HG03280 (cell line): ENCODE measurements at regions not wholly inside any gene's neighbourhood (a gene's known extent, or its start where the extent isn't known, plus 50 kb on each side); places are given as distances from the start of the nearest gene placed in this dataset.

Experiments
- ATAC-seq: cut with Tn5 transposase; IDR thresholded peaks from one replicate; pipeline ENCODE4 v1.9.1; 2021; ENCODE audit warnings: mild to moderate bottlenecking, moderate library complexity; ENCODE audit not compliant: unreplicated experiment

DNA sequence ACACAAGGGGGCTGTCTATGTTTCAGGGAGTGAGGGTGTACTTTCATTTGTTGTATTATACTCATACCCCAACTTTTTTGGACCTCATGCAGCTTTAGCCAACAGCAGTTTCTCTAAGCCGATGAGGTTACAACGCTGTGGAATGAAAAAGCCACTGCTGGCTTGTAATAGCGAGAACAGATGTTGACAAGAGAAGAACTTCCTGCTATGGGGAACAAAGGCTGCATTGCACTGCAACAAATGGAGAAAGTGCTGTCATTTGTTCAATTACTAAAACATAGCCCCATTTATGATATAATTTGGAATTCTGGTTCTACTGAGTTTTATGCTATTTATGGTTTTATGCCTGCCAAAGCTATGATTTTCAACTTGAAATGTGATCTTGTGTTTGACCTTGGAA, 104.2 kb upstream of the TMEM72 start:
- no peak for ATAC-seq

DNA sequence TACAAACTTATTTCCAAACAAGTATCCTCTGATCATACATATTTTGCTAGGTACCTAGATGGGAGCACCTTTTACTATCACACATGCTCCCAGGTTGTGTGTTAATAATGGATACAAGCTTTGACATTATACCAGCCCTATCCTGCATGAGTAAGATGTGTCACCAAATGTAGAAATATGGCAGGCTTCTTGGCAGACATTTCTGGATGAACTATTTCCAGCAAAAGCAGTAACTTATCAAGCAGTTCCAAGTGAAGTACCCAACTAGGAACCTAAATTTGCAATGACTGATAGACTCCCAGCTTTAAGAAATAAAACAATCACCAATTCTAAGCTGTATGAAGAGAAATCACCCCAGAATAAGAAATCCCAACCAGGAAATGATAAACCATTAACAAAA, 103.7 kb upstream of the TMEM72 start:
- ATAC-seq = no peak

DNA sequence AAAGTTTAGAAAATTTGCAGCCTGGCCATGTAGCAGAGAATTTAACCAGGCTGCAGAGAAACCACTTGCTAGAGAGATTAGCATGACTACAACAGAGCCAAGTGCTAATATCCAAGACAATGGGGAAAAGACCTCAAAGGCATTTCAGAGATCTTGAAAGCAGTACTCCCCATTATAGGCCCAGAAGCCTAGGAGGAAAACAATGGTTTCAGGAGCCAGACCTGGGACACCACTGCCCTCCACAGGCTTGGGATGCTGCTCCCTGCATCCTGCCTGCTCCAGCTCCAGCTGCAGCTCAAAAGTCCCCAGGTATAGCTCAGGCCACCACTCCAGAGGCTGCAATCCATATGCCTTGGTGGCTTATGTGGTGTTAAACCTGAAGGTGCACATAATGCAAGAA, 101.5 kb upstream of the TMEM72 start:
- no peak for ATAC-seq

DNA sequence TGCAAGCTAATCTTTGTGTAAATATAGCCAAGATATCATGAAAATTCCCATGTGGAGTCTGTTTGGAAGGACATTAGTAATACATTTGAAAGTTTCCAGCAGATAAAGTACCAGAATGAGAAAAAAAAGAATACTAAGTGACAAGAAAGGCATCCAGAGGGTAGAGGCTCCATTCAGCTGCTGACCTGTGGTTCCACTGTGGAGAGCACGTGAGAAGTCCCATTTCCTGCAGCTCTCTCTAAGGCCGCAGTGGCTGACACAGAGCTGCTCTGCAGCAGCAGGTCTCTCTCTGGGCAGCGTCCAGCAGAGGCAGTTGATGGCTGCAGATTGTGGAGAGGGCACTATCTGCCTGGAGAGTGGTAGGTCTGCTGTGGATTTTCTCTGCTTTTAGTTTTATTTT, 100.1 kb upstream of the TMEM72 start:
- no peak for ATAC-seq

DNA sequence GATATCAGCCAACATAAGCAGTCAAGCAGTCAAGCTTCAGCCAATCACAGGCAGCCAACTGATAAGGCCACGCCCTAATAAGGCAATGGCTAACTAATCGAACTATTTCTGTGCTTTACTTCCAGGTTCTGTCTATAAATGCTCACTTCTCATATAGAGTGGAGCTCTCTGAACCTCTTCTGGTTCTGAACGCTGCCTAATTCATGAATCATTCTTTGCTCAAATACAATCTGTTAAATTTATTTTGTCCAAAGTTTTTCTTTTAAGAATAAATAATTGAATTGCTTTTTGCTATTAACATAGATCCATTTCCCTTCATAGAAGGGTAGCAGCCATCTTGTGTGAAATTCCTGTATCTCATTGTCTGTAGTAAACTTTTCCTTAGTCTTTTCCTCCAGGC, 97.9 kb upstream of the TMEM72 start:
- no peak for ATAC-seq

GRCh38 chr10:44814929-44815328, 96.2 kb upstream of the TMEM72 start:
- ATAC-seq = no peak

DNA sequence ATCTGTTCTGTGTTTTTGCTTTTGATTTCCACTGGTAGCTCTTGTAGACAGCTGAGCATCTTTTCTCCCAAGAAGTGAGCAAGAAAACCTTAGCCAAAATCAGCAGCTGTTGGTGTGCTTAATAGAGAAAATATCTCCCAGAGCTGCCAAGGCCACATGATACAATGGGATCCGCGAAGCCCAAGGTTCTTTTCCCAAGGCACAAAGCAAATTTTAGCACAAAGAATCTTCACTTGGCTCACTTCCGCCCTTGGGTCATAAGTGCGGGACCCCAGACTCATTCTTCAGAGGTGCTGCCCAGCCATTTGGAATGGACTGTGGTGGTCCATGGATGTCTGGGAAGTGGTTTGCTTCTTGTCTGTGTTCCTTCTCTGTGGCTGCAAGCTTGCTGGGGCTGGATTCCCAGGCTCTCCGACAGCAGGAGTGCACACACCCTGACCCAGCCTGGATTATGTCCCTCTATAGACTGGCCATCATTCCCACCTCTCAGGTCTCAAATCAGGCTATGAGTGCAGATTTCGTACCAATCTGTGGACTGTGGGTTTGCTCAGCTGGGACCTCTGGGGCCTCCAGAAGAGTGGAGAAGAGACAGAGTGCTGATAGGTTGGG, 93.0 kb upstream of the TMEM72 start:
- no peak for ATAC-seq

DNA sequence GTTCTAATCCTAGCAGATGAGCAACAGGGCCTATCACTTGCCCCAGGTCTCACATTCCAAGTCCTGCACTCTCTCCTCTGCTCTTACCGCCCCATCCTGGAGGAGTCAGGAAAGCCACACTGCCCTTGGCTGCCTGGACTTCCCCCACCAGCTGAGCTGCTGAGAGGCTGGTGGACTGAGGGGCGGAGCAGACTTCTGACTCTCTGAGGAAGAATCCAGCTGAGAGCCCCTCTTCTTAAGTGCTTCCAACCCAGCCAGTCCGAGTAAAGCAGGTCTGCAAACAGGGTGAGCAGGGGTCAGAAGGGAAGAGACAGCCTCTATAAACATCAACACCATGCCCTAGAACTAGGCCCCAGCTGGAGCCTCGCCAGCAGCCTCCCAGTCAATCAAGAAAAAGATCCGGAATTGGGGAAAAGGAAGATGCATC, 92.4 kb upstream of the TMEM72 start:
- no peak for ATAC-seq

DNA sequence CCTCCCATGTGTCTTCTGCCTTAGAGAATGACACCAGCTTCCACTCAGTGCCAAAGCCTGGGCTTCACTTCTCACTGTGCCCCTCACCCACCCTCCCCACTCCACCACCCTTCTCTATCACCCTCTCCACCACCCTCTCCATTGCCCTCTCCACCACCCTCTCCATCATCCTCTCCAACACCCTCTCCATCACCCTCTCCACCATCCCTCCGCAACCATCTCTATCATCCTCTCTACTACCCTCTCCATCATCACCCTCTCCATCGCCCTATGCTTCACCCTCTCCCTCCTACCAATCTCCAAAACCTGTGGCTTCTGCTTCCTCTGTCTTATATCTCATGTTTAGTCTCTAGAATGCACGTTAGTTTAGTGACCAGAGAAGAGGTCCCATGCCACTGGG, 91.0 kb upstream of the TMEM72 start:
- no peak for ATAC-seq

DNA sequence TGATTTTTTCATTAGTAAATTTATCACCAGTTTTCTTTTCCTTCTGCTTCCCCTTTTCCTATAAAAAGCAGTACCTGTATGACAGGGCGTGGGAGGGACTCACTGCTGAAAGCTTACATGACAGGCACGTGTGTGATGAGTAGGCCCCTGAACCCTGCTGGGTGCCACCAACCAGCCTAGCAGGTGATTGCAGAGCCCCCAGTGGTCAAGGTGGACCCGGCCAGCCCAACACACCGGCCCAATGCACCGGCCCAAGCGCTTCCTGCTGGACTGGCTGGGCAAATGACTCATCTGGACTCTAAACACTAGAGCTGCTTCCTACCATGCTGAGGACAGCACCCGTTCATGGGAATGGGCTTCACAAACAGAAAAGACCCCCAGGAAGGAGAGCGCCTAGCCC, 89.8 kb upstream of the TMEM72 start:
- no peak for ATAC-seq

DNA sequence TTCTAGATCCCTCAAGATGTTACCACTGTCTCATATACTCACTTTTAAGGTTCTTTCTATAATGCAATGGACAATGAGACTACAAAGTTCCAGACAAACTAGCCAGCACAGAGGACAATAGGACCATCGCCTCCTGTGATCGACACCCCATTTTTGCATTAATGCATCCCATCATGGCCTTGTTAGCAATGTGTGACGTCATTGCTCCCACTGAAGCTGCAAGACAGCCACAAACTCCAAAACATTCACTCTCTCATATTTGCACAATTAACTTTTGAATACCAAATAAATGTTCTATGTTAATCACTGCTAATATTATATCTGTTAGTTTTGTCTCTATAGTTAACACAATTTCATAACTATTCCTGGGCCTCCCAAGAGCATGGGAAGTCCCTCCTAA, 88.8 kb upstream of the TMEM72 start:
- ATAC-seq = no peak

DNA sequence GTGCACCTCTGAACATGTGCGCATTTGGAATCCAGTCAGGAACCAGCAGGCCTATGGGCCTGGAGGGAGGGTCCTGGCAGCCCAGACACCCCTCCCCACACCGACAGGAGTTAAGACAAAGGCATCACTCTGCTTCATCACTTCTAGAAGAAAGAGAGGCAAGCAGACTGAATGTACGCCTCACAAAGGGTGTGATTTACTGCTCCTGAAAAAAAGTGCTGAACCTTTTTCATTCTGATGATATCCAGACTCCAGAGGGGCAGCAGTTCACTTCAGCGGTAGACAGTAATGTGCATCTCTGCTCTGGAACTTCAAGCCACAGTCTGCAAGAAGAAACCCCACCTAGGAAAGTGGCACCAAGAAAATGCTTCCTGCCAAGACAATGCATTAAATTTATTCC, 88.2 kb upstream of the TMEM72 start:
- no peak for ATAC-seq

GRCh38 chr10:44824607-44825006, 86.5 kb upstream of the TMEM72 start:
- ATAC-seq = no peak

DNA sequence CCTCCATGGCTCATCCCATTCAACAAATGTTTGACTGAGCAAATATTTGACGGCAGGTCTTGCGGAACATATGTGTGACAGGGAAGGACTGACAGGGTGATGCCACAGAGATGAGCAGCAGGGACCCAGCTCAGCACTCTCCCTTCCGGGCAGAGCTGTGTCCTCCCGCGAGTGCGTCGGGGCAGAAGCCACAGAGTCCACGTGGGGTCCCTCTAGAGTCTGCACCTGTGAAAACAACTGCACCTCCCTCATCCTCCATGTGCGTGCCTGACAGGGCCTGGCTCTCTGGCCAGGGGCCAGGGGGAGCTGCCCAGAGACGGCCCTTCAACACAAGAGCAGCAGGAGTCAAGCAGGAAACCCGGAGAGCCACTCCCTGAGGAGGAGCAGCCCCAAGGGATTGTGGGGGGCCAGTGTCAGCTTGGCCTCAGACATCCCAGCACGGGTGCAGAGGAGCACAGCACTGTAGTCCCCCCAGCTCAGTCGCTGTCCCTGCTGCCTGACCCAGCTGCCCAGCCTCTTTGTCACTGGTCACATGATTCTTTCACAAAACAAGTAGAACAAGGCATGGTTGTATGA, 83.6 kb upstream of the TMEM72 start:
- no peak for ATAC-seq

GRCh38 chr10:44828508-44829142, 82.5 kb upstream of the TMEM72 start:
- ATAC-seq = no peak

GRCh38 chr10:44829426-44829825, 81.7 kb upstream of the TMEM72 start:
- no peak for ATAC-seq

- ATAC-seq = no peak
Observed at GRCh38 chr10:44830022-44830421, 81.1 kb upstream of the TMEM72 start.

DNA sequence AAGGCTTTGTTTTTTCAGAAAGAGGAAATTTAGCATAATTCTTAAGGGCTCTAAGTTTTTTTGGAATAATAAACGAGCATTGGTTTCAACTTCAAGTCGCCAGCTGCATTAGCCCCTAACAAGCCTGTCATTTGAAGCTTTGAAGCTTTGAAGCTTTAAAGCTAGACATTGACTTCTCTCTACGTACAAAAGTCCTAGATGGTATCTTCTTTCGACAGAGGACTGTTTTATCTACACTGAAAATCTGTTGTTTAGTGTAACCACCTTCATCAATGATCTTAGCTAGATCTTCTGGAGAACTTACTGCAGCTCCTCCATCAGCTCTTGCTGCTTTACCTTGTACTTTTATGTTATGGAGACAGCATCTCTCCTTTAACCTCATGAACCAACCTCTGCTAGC, 79.6 kb upstream of the TMEM72 start:
- ATAC-seq = no peak

GRCh38 chr10:44832595-44833390, 78.3 kb upstream of the TMEM72 start:
- ATAC-seq = no peak

- ATAC-seq = no peak
Observed at GRCh38 chr10:44834131-44834530, 77.0 kb upstream of the TMEM72 start.

DNA sequence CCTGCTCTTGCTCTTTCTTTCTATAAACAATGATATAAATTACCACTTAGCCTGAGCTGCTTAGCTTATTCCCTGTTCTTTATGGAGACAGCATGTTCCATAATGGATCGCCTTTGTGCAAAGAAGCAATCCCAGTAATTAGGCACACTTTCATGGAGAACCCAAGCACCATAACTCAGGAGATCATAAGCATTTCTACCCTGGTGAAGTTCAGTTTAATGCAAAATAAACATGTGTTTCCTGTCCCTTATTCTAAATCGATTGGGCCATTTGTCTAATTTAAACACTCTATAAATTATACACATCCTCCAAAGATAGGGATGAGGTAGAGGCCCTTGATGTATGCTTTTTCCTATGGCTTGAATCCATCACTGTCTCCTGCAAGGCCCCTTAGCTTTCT, 75.8 kb upstream of the TMEM72 start:
- no peak for ATAC-seq

DNA sequence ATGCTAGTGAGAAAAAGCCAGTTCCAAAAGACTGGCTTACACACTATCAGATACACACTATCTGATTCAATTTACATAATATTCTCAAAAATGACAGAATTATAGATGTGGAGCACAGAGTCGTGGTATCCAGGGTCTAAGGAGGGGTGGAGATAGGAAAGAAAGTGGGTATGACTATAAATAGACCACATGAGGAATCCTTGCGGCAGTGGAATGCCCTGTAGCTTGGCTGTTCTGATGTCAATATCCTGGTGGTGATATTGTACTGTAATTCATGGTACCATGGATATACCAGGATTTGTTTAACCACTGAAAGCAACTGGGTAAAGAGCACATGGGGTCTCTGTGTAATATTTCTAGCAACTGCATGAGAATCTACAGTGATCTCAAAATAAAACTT, 67.7 kb upstream of the TMEM72 start:
- no peak for ATAC-seq
